Vagina (tissue), 2 donors: ENCODE measurements at regions not wholly inside any gene's neighbourhood (a gene's known extent, or its start where the extent isn't known, plus 50 kb on each side); places are given as distances from the start of the nearest gene placed in this dataset.

Source experiments
- DNase-seq, 2 donors: peaks; one replicate each; pipeline ENCODE4 v3.0.0-alpha.2; 2017; ENCODE audit errors: extremely low spot score in 2 of 2
- H3K27ac ChIP-seq: fragments of 200-600 bp; sonication (generic); one replicate; pipeline ENCODE4 v1.5.1; 2019
- H3K27me3 ChIP-seq: fragments of 200-600 bp; sonication (generic); one replicate; pipeline ENCODE4 v1.5.1; 2019
- H3K36me3 ChIP-seq, 2 donors: fragments of 200-600 bp; sonication (generic); one replicate each; pipeline ENCODE4 v1.5.1; 2017 to 2019
- H3K4me1 ChIP-seq: fragments of 200-600 bp; sonication (generic); one replicate; pipeline ENCODE4 v1.5.1; 2019
- H3K4me3 ChIP-seq, 2 donors: fragments of 200-600 bp; sonication (generic); 1 replicate in 1 of 2; 2 replicates in 1 of 2; pipeline ENCODE4 v1.5.1; 2016 to 2019
- H3K9me3 ChIP-seq: fragments of 200-600 bp; sonication (generic); one replicate; pipeline ENCODE4 v1.5.1; 2019
- CTCF ChIP-seq, 3 experiments: fragments of 450-650 bp in 2 of 3; fragments of 200-600 bp in 1 of 3; sonication (generic) in 1 of 3; IDR thresholded peaks; one replicate each; pipeline ENCODE4 v1.5.1; 2017 to 2019; ENCODE audit warnings: antibody characterized with exemption in 3 of 3, mild to moderate bottlenecking in 2 of 3, moderate library complexity in 2 of 3
- POLR2A ChIP-seq, 2 donors: fragments of 450-650 bp; IDR thresholded peaks; one replicate each; pipeline ENCODE4 v1.6.1; 2017; ENCODE audit warnings: antibody characterized with exemption in 2 of 2, mild to moderate bottlenecking in 2 of 2, moderate library complexity in 2 of 2
- POLR2AphosphoS5 ChIP-seq, 2 donors: sonication (generic); formaldehyde crosslinking; IDR thresholded peaks; one replicate each; pipeline ENCODE4 v1.9.0; 2017; ENCODE audit warnings: antibody characterized with exemption in 2 of 2, mild to moderate bottlenecking in 2 of 2, low read depth in 1 of 2; ENCODE audit not compliant: insufficient read depth in 1 of 2
- intact Hi-C: fragments of 100-400 bp; cut with DNase I; formaldehyde crosslinking; loops from one replicate; pipeline ENCODE4 v1.15.1; 2023

GRCh38 chr3:6089780-6090179 lies 771.1 kb upstream of the GRM7 start:
- TF ChIP-seq POLR2AphosphoS5 (IDR thresholded peaks at IDR 0.05; ENCODE audit: insufficient read depth in 1 of 2, low read depth in 1 of 2) (no peak), POLR2A (IDR thresholded peaks at IDR 0.05) (no peak), CTCF (IDR thresholded peaks at IDR 0.05) (no peak)
- DNase-seq, result no peak
- H3K27me3 ChIP-seq, result no peaks in the 10 kb centered on the region
- H3K27ac ChIP-seq, result no peak overlapping the region
- H3K4me1 ChIP-seq, result no peaks in the 10 kb centered on the region
- H3K4me3 ChIP-seq, result no peak overlapping the region
- intact Hi-C loops, result no loop called here
- no peaks in the 10 kb centered on the region for H3K36me3 ChIP-seq
- no peaks in the 10 kb centered on the region for H3K9me3 ChIP-seq

GRCh38 chr3:6091262-6091661 lies 769.7 kb upstream of the GRM7 start:
- TF ChIP-seq POLR2A (IDR thresholded peaks at IDR 0.05) (no peak), CTCF (IDR thresholded peaks at IDR 0.05) (no peak), POLR2AphosphoS5 (IDR thresholded peaks at IDR 0.05; ENCODE audit: insufficient read depth in 1 of 2, low read depth in 1 of 2) (no peak)
- intact Hi-C loops, result no loop called here

GRCh38 chr3:6095006-6095405 lies 765.9 kb upstream of the GRM7 start:
- no peaks in the 10 kb centered on the region for H3K9me3 ChIP-seq
- no peak overlapping the region for H3K27ac ChIP-seq
- no peak for DNase-seq
- H3K4me3 ChIP-seq, result no peak overlapping the region
- no peaks in the 10 kb centered on the region for H3K4me1 ChIP-seq
- TF ChIP-seq POLR2A (IDR thresholded peaks at IDR 0.05), result no peak
- TF ChIP-seq POLR2AphosphoS5 (IDR thresholded peaks at IDR 0.05; ENCODE audit: insufficient read depth in 1 of 2, low read depth in 1 of 2), result no peak
- no peak for TF ChIP-seq CTCF (IDR thresholded peaks at IDR 0.05)
- intact Hi-C loops, result no loop called here
- no peaks in the 10 kb centered on the region for H3K27me3 ChIP-seq
- no peaks in the 10 kb centered on the region for H3K36me3 ChIP-seq

More at GRCh38 chr3:6091262-6091661, 769.7 kb upstream of the GRM7 start:
- no peak for DNase-seq
- H3K4me3 ChIP-seq, result no peak overlapping the region
- no peaks in the 10 kb centered on the region for H3K9me3 ChIP-seq
- H3K36me3 ChIP-seq, result no peaks in the 10 kb centered on the region
- no peaks in the 10 kb centered on the region for H3K27me3 ChIP-seq
- H3K4me1 ChIP-seq, result no peaks in the 10 kb centered on the region
- H3K27ac ChIP-seq, result no peak overlapping the region

- no peaks in the 10 kb centered on the region for H3K9me3 ChIP-seq
- H3K27ac ChIP-seq, result no peak overlapping the region
- DNase-seq, result no peak
- TF ChIP-seq CTCF (IDR thresholded peaks at IDR 0.05) (no peak), POLR2AphosphoS5 (IDR thresholded peaks at IDR 0.05; ENCODE audit: insufficient read depth in 1 of 2, low read depth in 1 of 2) (no peak), POLR2A (IDR thresholded peaks at IDR 0.05) (no peak)
- no peaks in the 10 kb centered on the region for H3K4me1 ChIP-seq
- no peak overlapping the region for H3K4me3 ChIP-seq
- intact Hi-C loops, result no loop called here
- no peaks in the 10 kb centered on the region for H3K27me3 ChIP-seq
- H3K36me3 ChIP-seq, result no peaks in the 10 kb centered on the region
Measured at GRCh38 chr3:6097021-6097420, 763.9 kb upstream of the GRM7 start.

GRCh38 chr3:6097556-6097955 lies 763.4 kb upstream of the GRM7 start:
- intact Hi-C loops, result no loop called here
- Histone ChIP-seq H3K27ac (no peak overlapping the region), H3K4me3 (no peak overlapping the region), H3K36me3 (no peaks in the 10 kb centered on the region), H3K27me3 (no peaks in the 10 kb centered on the region), H3K4me1 (no peaks in the 10 kb centered on the region), H3K9me3 (no peaks in the 10 kb centered on the region)
- TF ChIP-seq POLR2AphosphoS5 (IDR thresholded peaks at IDR 0.05; ENCODE audit: insufficient read depth in 1 of 2, low read depth in 1 of 2) (no peak), CTCF (IDR thresholded peaks at IDR 0.05) (no peak), POLR2A (IDR thresholded peaks at IDR 0.05) (no peak)
- DNase-seq, result no peak
